NCI-H345 treated with DMSO at 0.1 percent for 48 hours (cell line): ENCODE measurements at regions not wholly inside any gene's neighbourhood (a gene's known extent, or its start where the extent isn't known, plus 50 kb on each side); places are given as distances from the start of the nearest gene placed in this dataset.

Source experiments
- DNase-seq: peaks from one replicate; lab custom pipeline; 2025; ENCODE audit not compliant: unreplicated experiment; lab: John Stamatoyannopoulos, UW

- DNase-seq: no peak
Observed at GRCh38 chr11:37571246-37571645, 973.2 kb upstream of the RAG2 start.

- DNase-seq: no peak
Observed at GRCh38 chr11:37560991-37561390, 963.0 kb upstream of the RAG2 start.

- DNase-seq: no peak
Observed at GRCh38 chr11:37560346-37560745, 962.3 kb upstream of the RAG2 start.

GRCh38 chr11:37558619-37559210 lies 960.7 kb upstream of the RAG2 start:
- DNase-seq: no peak

DNA sequence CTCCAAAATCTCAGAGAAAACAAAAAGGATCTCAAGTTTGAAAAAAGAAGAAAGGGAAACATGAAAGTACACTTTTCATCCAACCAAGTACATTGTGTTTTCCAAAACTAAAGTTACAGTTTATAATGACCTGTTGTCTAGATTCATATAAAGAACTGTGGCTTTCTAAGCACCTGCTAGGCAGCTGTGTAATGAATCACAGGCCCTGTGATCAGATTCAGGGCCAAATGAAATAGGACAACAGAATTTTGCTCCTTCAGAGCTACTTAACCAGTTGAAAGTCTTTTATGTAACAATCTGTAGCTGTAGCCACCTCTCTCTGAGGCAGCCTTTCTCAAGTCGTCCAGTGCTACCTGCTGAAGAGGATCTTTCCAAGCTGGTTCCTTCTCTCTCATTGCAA lies 960.0 kb upstream of the RAG2 start:
- DNase-seq: no peak

DNA sequence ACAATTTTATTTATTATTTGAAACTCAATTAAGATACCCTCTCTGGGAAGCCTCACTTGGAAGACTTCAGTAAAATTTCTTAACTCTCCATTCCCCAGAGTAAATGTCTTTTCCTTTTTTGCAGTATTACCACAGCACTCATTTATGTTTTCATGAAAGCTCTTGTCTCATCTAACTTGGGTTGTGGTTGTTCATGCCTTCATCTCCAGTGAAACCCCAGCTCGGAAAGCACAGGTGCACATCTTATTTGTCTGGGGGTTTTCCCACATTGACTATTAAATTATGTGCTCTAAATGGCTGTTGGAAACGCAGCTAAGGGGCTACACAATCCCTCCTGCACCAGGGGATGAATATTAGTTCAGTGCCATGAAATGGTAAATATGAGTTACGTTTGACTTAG lies 954.2 kb upstream of the RAG2 start:
- DNase-seq: no peak

DNA sequence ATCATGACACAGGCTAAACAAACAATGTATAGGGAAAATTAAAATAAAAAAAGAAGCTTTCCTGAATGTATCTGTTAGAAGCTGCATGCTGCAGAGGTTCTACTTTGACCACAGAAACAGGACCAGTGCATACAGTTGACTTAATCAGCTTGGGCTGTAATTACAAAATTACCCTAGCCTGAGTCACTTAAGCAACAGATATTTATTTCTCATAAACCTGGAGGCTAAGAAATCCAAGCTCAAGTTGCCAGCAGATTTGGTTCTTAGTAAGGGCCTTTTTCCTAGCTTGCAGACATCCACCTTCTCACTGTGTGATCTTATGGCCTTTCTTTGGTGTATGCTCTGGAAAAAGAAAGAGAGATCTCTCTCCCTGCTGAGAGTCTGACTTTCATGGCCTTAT lies 946.5 kb upstream of the RAG2 start:
- no peak for DNase-seq

DNA sequence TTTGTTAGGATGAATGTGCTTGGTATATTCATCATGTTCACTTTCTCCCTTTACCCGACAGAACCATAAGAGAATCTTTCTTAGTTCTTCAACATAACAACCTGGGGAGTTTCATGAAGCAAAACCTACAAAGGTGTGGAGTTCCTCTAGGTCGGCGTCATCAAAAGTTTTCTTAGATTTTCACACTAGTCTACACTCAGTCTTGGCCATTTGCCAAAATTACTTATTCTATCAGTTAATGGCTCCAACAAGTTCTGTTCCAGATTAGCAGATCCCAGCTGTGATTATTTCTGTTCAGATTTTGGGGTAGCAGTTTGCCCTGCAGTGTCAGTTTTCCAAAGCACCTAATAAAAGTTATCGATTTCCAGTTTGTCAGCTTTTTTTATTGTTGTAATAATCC lies 935.8 kb upstream of the RAG2 start:
- no peak for DNase-seq

DNA sequence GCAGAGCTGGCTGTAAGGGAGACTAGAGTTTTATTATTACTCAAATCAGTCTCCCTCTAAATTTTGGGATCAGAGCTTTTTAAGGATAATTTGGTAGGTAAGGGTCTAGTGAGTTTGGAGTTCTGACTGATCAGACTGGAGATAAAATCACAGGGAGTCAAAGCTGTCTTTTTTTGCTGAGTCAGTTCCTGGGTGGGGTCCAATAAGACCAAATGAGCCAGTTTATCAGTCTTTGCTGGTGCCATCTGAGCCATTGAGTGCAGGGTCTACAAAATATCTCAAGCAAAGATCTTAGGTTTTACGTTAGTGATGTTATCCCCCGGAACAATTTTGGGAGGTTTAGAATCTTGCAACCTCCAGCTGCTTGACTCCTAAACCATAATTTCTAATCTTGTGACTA lies 935.1 kb upstream of the RAG2 start:
- DNase-seq: no peak

- DNase-seq: no peak
Observed at GRCh38 chr11:37532271-37532670, 934.2 kb upstream of the RAG2 start.

DNA sequence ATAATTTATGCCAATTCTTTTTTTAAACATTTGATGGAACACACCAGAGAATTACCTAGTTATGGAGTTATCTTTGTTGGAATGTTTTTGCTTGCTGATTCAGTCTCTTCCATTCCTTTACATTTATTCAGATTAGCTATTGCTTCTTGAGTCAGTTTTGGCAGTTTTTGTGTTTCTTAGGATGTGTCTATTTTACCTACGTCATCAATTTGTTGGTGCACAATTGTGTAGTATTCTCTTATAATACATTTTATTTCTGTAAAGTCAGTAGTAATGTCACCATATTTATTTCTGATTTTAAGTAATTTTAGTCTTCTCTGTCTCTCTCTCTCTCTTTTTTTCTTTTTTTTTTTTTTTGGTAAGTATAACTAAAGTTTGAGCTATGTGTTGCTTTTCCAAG lies 929.5 kb upstream of the RAG2 start:
- no peak for DNase-seq

GRCh38 chr11:37525336-37525735 lies 927.3 kb upstream of the RAG2 start:
- DNase-seq: no peak

GRCh38 chr11:37519781-37520180 lies 921.7 kb upstream of the RAG2 start:
- no peak for DNase-seq

- DNase-seq: no peak
Observed at GRCh38 chr11:37512156-37512780, 914.2 kb upstream of the RAG2 start.

DNA sequence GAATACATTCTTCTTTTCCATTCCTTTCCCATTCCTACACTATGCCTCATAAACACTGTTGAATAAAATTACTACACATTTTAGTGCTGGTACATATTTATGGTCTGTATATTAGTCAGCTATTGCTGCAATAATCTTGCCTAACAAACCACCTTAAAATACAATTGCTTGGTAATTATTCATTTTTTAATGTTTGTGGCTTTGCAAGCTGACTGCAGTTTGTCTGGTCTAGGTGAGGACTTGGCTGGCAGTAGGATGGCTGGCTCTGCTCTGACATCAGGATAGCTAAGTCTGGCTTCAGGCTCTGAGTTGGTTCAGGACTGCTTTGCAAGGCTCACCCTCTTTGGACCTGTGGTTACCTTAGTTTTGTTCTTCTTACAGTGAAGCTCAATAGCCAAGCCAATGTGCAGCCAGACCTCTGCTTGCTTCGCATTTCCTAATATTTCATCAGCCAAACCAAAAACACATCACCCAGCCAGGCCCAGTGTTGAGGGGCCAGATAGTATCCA lies 913.4 kb upstream of the RAG2 start:
- DNase-seq: no peak

DNA sequence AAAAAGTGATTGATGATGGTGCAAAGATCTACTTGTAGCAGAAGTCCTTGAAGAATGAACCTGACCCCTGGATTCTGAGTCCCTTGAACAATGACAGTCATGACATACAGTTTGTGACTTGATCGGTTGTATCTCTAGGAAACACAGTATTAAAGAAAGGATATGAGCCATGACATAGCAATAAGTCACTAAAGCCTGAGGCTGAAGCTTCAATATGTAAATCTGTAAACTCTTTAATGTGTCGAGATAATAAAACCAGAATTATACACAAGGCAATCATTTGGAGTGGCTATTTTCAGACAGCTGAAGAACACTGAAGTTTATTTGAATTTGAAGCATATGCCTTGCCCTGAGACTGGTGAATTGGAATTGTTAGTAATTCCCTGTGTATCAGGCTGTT lies 911.5 kb upstream of the RAG2 start:
- no peak for DNase-seq

DNA sequence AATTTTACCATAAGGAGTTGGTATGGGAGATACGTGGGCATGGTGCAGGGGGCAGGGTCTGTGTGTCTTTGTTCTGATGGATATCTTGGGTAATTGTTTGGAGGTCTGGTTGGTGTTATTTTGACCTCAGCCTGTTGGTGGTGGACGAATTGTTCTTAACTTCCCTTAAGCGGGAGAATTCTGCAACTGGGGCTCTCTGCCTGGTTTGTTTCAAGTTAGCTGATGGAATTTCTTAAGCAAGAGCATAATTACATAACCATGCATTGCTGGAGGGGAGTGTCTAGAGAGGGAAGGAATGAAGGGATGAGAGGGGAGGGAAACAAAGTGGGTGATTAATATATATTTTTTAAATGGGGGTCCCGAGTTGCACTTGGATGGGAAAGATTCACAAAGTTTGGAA lies 908.5 kb upstream of the RAG2 start:
- DNase-seq: no peak

DNA sequence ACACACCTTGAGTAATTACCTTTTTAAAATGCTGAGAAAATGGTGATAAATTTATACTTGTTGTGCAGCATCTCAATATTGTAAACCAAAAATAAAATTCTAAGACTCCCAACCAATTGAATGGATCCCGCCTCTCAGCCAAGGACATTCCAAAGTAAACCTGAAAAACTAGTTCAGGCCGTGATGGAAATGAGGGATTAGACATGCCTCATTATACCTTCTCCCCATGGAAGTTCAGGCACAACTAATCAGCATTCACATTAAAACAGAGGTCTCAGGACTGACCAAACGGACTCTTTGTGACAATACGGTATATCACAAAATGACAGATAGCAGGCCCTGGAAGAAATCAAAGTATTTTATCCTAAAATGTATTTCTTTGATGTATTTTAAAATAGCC lies 907.4 kb upstream of the RAG2 start:
- no peak for DNase-seq

DNA sequence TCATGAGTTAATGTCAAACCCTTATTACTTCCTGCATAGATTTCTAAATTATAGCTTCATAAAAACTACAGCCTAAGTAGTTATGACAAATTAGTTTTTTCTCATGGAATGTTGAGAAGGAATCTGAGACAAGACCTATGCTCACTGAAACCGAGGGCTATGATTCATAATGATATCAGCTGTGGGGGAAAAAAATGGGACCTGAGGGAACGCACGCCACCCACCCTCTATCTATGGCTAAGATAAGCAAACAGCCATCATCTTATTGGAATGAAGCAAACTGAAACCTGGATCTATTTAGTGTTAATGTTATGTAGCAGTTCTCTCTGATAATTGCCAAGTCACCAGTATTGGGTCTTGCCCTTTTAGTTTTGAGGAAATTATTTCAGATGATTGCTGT lies 906.9 kb upstream of the RAG2 start:
- no peak for DNase-seq

- DNase-seq: no peak
Observed at GRCh38 chr11:37504060-37504611, 906.1 kb upstream of the RAG2 start.

DNA sequence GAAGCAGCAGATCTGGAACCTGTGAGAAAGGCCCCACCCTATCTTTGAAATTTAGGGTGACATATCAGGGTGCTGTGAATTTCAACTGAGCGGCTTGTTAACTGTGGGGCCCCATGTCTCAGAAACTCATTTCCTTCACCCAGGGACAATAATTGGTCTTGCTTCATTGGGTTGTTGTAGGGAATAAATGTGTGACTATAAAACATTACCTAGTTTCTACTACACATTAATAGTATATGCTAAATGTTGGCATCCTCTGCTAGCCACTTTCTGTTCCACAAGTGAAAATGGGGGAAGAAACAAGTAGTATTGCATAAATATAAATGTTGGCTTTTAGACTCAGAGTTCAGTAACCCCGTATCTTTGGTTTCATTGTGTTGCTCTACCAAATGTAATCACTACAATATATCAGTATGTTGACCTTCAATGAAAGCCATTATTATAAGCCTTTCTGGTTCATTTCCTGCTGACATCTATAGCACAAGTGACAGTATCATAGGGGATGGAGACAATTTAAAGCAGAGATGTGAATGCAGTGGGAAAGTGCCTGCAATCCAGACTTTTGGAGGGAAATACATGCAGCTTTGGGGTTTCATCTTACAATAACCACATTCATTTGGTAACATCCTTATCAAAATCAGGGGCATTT lies 905.5 kb upstream of the RAG2 start:
- no peak for DNase-seq

DNA sequence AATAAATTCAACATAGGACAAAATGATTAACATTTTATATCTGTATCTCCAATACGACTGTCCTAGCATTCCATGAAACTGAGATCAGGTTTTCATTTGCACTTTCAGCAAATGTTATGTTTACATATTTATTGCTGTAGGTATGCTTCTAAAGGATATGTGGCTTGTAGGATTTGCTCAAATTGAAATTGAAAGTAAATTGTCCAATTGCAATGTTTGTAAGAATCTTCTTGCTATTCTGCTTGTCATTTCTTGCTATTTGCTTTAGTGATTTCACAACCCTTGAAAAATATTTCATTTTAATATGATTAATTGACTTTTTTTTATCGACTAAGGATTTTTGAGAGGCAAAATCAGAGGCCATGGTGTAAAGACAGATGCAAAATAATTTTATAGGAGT lies 904.2 kb upstream of the RAG2 start:
- no peak for DNase-seq
